GM12875 (cell line): ENCODE measurements at regions not wholly inside any gene's neighbourhood (a gene's known extent, or its start where the extent isn't known, plus 50 kb on each side); places are given as distances from the start of the nearest gene placed in this dataset.

Experiments
- H3K4me3 ChIP-seq: one replicate; pipeline ENCODE4 v1.5.1; 2011; ENCODE audit warnings: low read depth, low read length, control low read depth
- CTCF ChIP-seq: IDR thresholded peaks from 2 replicates; pipeline ENCODE4 v1.5.1; 2011; ENCODE audit warnings: low read depth, mild to moderate bottlenecking, control low read depth, inconsistent platforms, low read length, moderate library complexity, borderline replicate concordance; ENCODE audit not compliant: insufficient read depth

- no peak for TF ChIP-seq CTCF
- no peak overlapping the region for H3K4me3 ChIP-seq
Measured at GRCh38 chr22:27008454-27008853, 351.1 kb downstream of the MIAT start.

- no peak for TF ChIP-seq CTCF
- no peak overlapping the region for H3K4me3 ChIP-seq
Measured at GRCh38 chr22:27011133-27011532, 353.7 kb downstream of the MIAT start.

GRCh38 chr22:27011717-27012116 lies 354.3 kb downstream of the MIAT start:
- no peak for TF ChIP-seq CTCF
- no peak overlapping the region for H3K4me3 ChIP-seq

- TF ChIP-seq CTCF = no peak
- H3K4me3 ChIP-seq = no peak overlapping the region
Measured at GRCh38 chr22:27019827-27020226, 362.4 kb downstream of the MIAT start.

- no peak for TF ChIP-seq CTCF
- no peak overlapping the region for H3K4me3 ChIP-seq
Measured at GRCh38 chr22:27022274-27022895, 365.0 kb downstream of the MIAT start.

- no peak for TF ChIP-seq CTCF
- H3K4me3 ChIP-seq = no peak overlapping the region
Measured at GRCh38 chr22:27022896-27023361, 365.5 kb downstream of the MIAT start.

GRCh38 chr22:27023591-27023990 lies 366.2 kb downstream of the MIAT start:
- H3K4me3 ChIP-seq = no peak overlapping the region
- no peak for TF ChIP-seq CTCF
